GM21447 (cell line): ENCODE measurements at regions not wholly inside any gene's neighbourhood (a gene's known extent, or its start where the extent isn't known, plus 50 kb on each side); places are given as distances from the start of the nearest gene placed in this dataset.

Experiments used
- ATAC-seq: cut with Tn5 transposase; IDR thresholded peaks from one replicate; pipeline ENCODE4 v1.9.1; 2021; ENCODE audit not compliant: unreplicated experiment

DNA sequence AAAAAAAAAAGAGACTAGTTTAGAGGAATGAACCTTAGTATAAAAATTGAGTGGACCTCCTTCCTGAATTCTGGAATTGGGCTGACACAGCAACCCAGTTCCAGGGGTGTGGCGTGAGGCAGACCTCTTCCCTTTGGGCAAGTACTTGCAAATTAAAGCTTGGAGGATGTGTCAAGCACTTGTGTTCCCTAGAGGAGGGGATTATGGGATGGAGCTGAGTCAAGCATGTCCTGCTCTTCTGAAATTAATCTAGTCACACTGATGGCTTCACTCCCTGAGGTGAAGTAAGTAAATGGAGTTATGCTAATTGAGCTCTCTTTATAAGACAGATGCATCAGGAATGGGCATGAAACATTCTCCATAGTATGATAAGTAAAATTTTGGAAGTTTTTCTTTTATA is 107.7 kb upstream of the HTR2A start:
- no peak for ATAC-seq

GRCh38 chr13:47004027-47004426 is 107.2 kb upstream of the HTR2A start:
- no peak for ATAC-seq

- no peak for ATAC-seq
Observed at GRCh38 chr13:47000165-47000564, 103.3 kb upstream of the HTR2A start.

DNA sequence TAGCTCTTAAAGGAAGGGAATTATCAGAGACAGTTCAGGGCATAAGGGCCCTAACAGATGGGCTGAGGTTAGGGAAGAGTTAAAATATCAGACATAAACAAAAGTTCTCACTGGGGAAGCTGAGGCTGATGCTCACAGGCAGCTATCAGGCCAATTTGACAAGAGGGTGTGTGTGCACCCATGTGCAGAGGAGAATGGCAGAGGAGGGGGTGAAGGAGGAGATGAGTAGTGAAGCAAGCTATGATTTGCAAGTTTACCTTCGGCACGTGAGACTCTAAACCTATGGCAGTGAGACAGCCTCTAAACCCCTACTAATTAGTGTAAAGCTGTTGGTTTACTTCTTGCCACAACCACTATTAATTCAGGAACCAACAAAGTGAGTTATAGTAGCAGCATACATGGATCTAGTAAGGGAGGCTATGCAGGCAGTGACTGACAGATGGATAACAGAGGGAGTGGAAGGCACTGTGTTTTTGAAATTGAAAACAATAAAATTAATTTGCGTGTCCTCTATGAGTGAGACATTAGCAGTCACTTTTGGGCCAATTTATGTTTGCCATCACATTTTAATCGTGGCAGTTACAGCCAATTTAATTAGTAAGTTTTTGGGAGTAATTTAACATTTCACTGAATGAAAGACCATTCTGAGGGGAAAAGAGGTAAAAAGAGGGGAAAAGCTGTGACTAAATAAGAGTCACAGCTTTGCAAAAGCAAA is 99.6 kb upstream of the HTR2A start:
- peak; percentile 24 for ATAC-seq

DNA sequence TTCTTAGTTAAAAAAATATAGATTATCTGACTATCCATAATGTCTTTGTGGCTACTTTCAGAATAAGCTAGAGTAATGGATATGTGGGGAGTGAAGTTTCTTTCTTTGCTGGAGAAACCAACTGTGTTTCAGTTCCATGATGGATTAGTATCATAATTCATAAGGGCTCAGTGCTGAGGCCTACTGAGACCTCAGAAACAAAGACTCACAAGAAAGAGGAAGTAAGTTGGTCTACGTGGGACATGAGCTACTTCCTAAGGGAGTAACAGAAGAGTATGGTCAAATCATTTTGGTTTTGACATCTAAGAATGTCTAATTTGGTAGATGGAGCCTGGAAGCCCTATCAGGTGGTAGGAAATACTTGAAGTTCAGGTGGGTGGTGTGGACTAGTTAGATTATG is 99.0 kb upstream of the HTR2A start:
- peak; percentile 94 for ATAC-seq

DNA sequence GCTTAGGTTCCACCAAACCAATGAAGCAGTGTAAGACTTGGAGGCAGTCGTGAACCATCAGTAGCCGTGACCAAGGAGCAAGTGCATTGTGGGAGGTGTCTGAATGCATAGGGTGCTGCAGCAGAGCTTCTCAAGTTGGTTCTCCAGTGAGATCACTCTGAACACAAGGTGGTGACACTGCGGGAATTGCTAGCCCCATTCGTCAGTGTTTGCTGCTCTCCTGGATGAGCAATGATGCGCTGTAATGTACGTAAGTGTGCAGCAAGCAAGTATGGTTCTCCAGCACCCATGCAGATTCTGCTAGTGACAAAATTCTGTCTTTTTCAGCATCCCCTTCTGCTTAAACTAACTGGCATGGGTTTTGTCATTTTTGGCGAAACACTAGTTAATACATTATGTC is 97.6 kb upstream of the HTR2A start:
- ATAC-seq, result no peak

- ATAC-seq, result no peak
Observed at GRCh38 chr13:46992383-46992952, 95.6 kb upstream of the HTR2A start.

- peak; percentile 73 for ATAC-seq
Observed at GRCh38 chr13:46983881-46984280, 87.0 kb upstream of the HTR2A start.

DNA sequence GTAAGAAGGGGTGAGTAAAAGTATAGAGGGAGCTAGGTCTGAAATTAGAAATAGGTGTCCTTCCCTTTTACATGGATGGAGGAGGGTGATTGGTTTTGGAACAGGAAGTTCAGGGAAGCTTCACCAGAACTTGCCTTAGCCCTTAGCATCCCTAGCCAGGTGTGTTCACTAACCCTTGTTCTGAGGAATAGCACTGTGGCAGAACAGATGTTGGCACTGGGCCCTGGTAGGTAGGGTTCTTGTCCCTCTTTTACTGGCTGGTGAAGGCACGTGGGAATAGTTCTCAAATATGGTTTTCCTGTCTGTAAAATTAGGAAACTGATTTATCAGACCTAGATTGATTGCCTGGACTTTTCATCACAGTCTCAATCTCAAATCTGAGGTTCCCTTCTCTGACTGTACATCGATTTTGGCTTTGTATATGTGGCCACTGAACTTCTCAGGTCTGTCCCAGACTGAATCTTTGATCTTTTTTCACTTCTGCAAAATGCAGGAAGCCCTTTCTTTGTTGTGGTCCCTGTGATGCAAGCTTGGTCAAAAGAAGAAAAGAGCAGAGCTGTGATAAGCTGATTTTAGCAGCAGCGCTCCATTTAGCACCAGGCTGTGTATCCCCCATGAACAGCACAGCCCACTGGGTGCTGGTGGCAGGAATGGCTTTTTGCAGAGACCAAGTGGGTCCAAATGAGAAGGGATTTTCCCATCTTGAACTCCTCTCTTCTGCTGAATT is 86.2 kb upstream of the HTR2A start:
- ATAC-seq, result peak; percentile 93

DNA sequence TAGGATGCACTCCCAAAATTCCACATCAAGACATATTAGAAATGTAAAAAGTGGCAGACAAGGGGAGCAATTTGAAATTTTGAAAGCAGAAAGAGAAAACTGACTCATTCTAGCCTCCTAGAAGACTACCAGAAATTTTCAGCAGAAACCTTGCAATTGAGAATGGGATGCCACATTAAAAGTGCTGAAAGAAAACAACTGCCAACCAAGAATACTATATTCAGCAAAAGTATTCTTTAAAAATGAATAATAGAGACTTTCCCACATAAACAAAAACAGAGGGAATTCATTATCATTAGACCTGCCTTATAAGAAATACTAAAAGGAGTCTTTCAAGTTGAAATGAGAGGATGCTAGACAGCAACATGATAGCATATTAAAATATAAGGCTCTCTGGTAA is 78.3 kb upstream of the HTR2A start:
- ATAC-seq, result no peak

DNA sequence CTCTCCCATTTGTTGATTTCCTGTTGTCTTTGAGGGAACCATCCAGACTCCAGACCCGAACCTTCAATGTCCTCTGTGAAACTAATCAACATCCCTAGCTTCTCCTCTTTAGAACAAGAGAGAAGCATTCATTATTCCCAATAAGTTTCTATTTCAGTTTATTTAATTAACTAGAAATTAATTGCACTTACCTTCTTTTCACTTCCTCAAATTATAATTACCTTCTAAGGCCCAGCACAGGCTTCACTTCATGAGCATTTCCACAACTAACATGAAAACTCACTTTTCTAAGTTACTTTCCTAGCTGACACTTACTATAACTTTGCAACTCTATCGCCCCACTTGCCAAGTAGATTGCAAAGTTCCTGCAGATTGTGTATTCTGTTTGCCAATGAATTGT is 71.6 kb upstream of the HTR2A start:
- no peak for ATAC-seq

- ATAC-seq, result no peak
Observed at GRCh38 chr13:46964789-46965527, 68.1 kb upstream of the HTR2A start.

DNA sequence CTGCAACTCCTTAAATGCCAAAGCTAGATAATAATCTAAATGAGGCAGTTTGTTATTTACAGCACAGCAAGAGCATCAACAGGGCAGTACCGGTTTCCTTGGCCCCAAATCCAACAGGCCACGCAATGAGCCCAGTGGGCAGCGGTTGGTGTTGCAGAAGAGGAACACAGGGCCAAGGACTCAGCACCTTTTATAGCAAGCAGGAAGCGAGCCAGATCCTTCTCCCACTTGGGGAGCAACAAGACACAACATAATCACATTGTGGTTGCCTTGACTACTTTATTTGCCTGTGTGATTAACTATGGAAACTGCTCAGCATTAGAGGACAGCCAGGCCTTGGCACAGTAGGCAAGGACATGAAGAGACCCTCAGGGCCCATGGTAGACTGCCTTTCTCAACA is 67.1 kb upstream of the HTR2A start:
- ATAC-seq, result no peak

DNA sequence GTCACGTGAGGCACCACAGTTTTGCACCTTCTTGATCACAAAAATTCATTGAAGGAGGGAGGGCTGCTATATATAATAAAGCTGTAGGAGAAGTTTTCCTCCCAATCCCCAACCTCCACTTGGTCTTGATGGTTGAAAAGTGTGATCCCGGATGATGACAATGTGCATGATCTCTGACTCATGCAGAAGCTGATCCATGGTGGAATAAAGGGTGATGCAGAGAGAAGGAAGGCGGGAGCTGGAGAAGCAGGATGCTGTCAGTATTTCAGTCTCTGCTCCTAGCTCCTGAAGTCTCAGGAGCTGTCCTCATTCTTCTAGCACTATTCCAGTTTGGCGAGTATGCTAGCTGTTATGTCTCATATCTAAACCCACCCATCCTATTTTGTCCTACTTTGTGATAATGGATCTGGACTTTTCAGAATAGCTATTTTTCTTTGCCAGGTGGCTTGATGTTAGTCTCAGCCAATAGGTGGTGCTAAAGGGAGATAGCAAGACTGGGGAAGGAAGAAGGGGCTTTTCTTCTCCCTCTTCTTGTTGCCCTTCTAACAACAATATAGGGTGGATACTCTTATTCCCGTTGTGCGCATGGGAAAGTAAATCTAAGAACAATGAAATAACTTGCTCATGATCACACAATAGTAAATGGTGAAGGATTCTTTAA is 65.6 kb upstream of the HTR2A start:
- no peak for ATAC-seq

GRCh38 chr13:46961719-46962118 is 64.9 kb upstream of the HTR2A start:
- ATAC-seq, result peak; percentile 100

DNA sequence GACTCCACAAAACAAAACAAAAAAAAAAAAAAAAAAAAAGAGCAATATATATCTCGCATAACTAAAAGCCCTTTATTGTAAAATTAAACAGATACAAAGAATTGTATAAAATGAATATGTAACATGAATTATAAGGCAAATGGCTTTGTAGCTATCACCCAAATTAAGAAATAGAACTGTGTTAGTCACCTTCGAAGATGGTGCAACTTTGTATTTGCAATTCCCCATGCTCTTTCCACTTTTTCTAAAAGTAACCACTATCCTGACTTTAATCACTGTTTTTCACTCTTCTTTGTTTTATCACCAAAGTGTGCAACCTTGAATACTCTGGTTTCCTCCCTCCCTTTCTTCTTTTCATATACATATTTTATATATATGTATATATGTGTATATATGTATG is 57.1 kb upstream of the HTR2A start:
- no peak for ATAC-seq

GRCh38 chr13:46953331-46953730 is 56.5 kb upstream of the HTR2A start:
- peak; percentile 81 for ATAC-seq

GRCh38 chr13:46951516-46951915 is 54.7 kb upstream of the HTR2A start:
- ATAC-seq, result no peak

DNA sequence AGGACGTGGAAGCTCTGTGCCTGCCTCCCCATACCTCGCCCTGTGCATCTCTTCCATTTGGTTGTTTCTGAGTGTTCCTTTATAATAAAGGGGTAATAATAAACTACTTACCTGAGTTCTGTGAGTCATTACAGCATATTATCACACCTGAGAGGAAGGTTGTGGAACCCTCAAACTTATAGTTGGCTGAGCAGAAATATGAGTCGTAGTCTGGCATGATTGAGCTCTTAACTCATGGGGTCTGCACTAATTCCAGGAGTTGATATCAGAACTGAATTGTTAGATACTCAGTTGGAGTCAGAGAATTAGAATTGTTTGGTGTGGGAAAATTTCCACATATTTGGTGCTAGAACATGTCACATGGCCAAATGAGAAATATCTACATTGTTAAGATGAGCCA is 52.4 kb upstream of the HTR2A start:
- ATAC-seq, result no peak

DNA sequence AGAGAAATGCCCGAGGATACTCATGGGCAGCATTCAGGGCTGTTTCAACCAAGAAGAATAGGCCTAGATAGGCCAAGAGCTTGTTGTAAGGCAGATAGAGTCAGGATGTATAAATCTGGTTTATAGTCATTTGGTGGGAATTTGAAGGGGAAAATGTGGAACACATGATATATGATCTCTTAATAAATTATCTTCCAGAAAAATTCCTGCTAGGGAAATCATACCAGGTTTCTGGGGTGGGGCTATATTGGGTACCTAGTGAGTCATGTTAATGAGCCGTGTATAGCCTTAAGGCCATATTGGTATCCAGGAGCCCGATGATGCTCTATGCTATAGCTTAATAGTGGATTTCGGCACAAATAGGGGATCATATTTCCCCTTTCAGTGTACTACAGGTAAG is 51.5 kb upstream of the HTR2A start:
- no peak for ATAC-seq
